Sigmoid colon (tissue), 6 donors: ENCODE measurements at regions not wholly inside any gene's neighbourhood (a gene's known extent, or its start where the extent isn't known, plus 50 kb on each side); places are given as distances from the start of the nearest gene placed in this dataset.

Source experiments
- DNase-seq: peaks from one replicate; pipeline ENCODE4 v3.0.0-alpha.2; 2019
- H3K27ac ChIP-seq, 4 donors: fragments of 200-600 bp; sonication (generic); one replicate each; pipeline ENCODE4 v1.5.1; 2016 to 2019; ENCODE audit warnings: mild to moderate bottlenecking in 1 of 4
- H3K27me3 ChIP-seq, 3 donors: fragments of 200-600 bp; sonication (generic); one replicate each; pipeline ENCODE4 v1.5.1; 2019; ENCODE audit warnings: mild to moderate bottlenecking in 1 of 3
- H3K36me3 ChIP-seq, 4 donors: fragments of 200-600 bp; sonication (generic); one replicate each; pipeline ENCODE4 v1.5.1; 2016 to 2019
- H3K4me1 ChIP-seq, 4 donors: fragments of 200-600 bp; sonication (generic); one replicate each; pipeline ENCODE4 v1.5.1; 2017 to 2019
- H3K4me3 ChIP-seq, 4 donors: fragments of 200-600 bp; sonication (generic); one replicate each; pipeline ENCODE4 v1.5.1; 2017 to 2019; ENCODE audit warnings: mild to moderate bottlenecking in 2 of 4, moderate library complexity in 1 of 4
- H3K9me3 ChIP-seq, 4 donors: fragments of 200-600 bp in 3 of 4; sonication (generic) in 3 of 4; one replicate each; pipeline versions ENCODE4 v1.5.1 to v1.6.1; 2013 to 2019
- CTCF ChIP-seq, 4 experiments: fragments of 450-650 bp in 3 of 4; fragments of 200-600 bp in 1 of 4; IDR thresholded peaks; one replicate each; pipeline ENCODE4 v1.5.1; 2016 to 2019; ENCODE audit warnings: antibody characterized with exemption in 4 of 4, mild to moderate bottlenecking in 3 of 4, moderate library complexity in 2 of 4
- EP300 ChIP-seq, 4 donors: sonication (generic); formaldehyde crosslinking; IDR thresholded peaks; one replicate each; pipeline ENCODE4 v1.6.1; 2017; ENCODE audit warnings: antibody characterized with exemption in 4 of 4
- POLR2A ChIP-seq, 2 donors: fragments of 450-650 bp; IDR thresholded peaks; one replicate each; pipeline ENCODE4 v1.6.1; 2016; ENCODE audit warnings: antibody characterized with exemption in 2 of 2, mild to moderate bottlenecking in 2 of 2, moderate library complexity in 2 of 2
- POLR2AphosphoS5 ChIP-seq, 4 donors: sonication (generic); formaldehyde crosslinking; IDR thresholded peaks; one replicate each; pipeline ENCODE4 v1.6.1; 2017; ENCODE audit warnings: antibody characterized with exemption in 4 of 4
- WGBS, 2 donors: extraction: QIAGEN DNeasy Blood & Tissue Kit; methylation state at CpG; one replicate each; pipeline ENCODE4 v1.1.7; 2013; 5-methylcytosine and 5-hydroxymethylcytosine counted together
- intact Hi-C: fragments of 100-400 bp; cut with DNase I; formaldehyde crosslinking; loops from one replicate; pipeline ENCODE4 v1.15.1; 2023
- donor health status: healthy with polysubstance abuse.
- donor health status: healthy.

GRCh38 chr10:131660427-131660826, 240.4 kb upstream of the PPP2R2D start:
- peak; percentile 42 for DNase-seq
- 86 to 90% methylated on average over 9 of the region's 9 CpGs for WGBS, 2 donors
- Histone ChIP-seq H3K27me3 (no peaks in the 10 kb centered on the region), H3K36me3 (no peaks in the 10 kb centered on the region), H3K4me3 (no peak overlapping the region), H3K27ac (no peak overlapping the region), H3K4me1 (no peaks in the 10 kb centered on the region), H3K9me3 (no peaks in the 10 kb centered on the region)
- intact Hi-C loops, result no loop called here
- TF ChIP-seq POLR2A (IDR thresholded peaks at IDR 0.05) (no peak), EP300 (IDR thresholded peaks at IDR 0.05) (no peak), CTCF (IDR thresholded peaks at IDR 0.05) (no peak), POLR2AphosphoS5 (IDR thresholded peaks at IDR 0.05) (no peak)

- TF ChIP-seq CTCF (IDR thresholded peaks at IDR 0.05), result no peak
- TF ChIP-seq POLR2A (IDR thresholded peaks at IDR 0.05), result no peak
- TF ChIP-seq POLR2AphosphoS5 (IDR thresholded peaks at IDR 0.05), result no peak
- TF ChIP-seq EP300 (IDR thresholded peaks at IDR 0.05), result no peak
- Histone ChIP-seq H3K4me1 (no peaks in the 10 kb centered on the region), H3K4me3 (no peak overlapping the region), H3K27ac (no peak overlapping the region), H3K36me3 (no peaks in the 10 kb centered on the region), H3K27me3 (no peaks in the 10 kb centered on the region), H3K9me3 (no peaks in the 10 kb centered on the region)
- WGBS, 2 donors, result 80 to 94% methylated on average over 10 of the region's 10 CpGs
- intact Hi-C loops, result no loop called here
- DNase-seq, result peak; percentile 25
Observed at GRCh38 chr10:131662851-131663250, 238.0 kb upstream of the PPP2R2D start.

GRCh38 chr10:131663351-131663750, 237.5 kb upstream of the PPP2R2D start:
- 85 to 86% methylated on average over 4 of the region's 4 CpGs for WGBS, 2 donors
- no peaks in the 10 kb centered on the region for H3K27me3 ChIP-seq
- H3K4me1 ChIP-seq, result no peaks in the 10 kb centered on the region
- no peaks in the 10 kb centered on the region for H3K36me3 ChIP-seq
- no peak overlapping the region for H3K4me3 ChIP-seq
- TF ChIP-seq CTCF (IDR thresholded peaks at IDR 0.05) (no peak), EP300 (IDR thresholded peaks at IDR 0.05) (no peak), POLR2A (IDR thresholded peaks at IDR 0.05) (no peak), POLR2AphosphoS5 (IDR thresholded peaks at IDR 0.05) (no peak)
- no peak overlapping the region for H3K27ac ChIP-seq
- intact Hi-C loops, result no loop called here
- H3K9me3 ChIP-seq, result no peaks in the 10 kb centered on the region
- DNase-seq, result peak; percentile 21

GRCh38 chr10:131666091-131666490, 234.7 kb upstream of the PPP2R2D start:
- H3K36me3 ChIP-seq, result no peaks in the 10 kb centered on the region
- H3K27ac ChIP-seq, result no peak overlapping the region
- H3K4me1 ChIP-seq, result no peaks in the 10 kb centered on the region
- peak; percentile 9 for DNase-seq
- no peaks in the 10 kb centered on the region for H3K9me3 ChIP-seq
- intact Hi-C loops, result no loop called here
- no peak overlapping the region for H3K4me3 ChIP-seq
- WGBS, 2 donors, result 95 to 96% methylated on average over 3 of the region's 3 CpGs
- TF ChIP-seq POLR2AphosphoS5 (IDR thresholded peaks at IDR 0.05) (no peak), POLR2A (IDR thresholded peaks at IDR 0.05) (no peak), CTCF (IDR thresholded peaks at IDR 0.05) (no peak), EP300 (IDR thresholded peaks at IDR 0.05) (no peak)
- no peaks in the 10 kb centered on the region for H3K27me3 ChIP-seq

- Histone ChIP-seq H3K27me3 (no peaks in the 10 kb centered on the region), H3K9me3 (no peaks in the 10 kb centered on the region), H3K4me1 (no peaks in the 10 kb centered on the region), H3K36me3 (no peaks in the 10 kb centered on the region), H3K27ac (no peak overlapping the region), H3K4me3 (no peak overlapping the region)
- no peak for TF ChIP-seq POLR2A (IDR thresholded peaks at IDR 0.05)
- no peak for TF ChIP-seq POLR2AphosphoS5 (IDR thresholded peaks at IDR 0.05)
- no peak for TF ChIP-seq CTCF (IDR thresholded peaks at IDR 0.05)
- no peak for TF ChIP-seq EP300 (IDR thresholded peaks at IDR 0.05)
- peak; percentile 15 for DNase-seq
- 73 to 78% methylated on average over 4 of the region's 4 CpGs for WGBS, 2 donors
- intact Hi-C loops, result no loop called here
Observed at GRCh38 chr10:131667047-131667446, 233.8 kb upstream of the PPP2R2D start.
